Endothelial cell of umbilical vein (primary cell): ENCODE measurements at regions not wholly inside any gene's neighbourhood (a gene's known extent, or its start where the extent isn't known, plus 50 kb on each side); places are given as distances from the start of the nearest gene placed in this dataset.

Experiments used
- BruUV-seq: library from RNA; stranded (reverse); fragments of 400-500 nt; replicated peaks from 2 replicates; lab custom pipeline; 2021; lab: Mats Ljungman, UMichigan
- CTCF ChIA-PET: fragments of 300-600, 350-600 bp; sonication (Branson Sonifier 250); formaldehyde crosslinking; loops from one replicate; lab custom pipeline; 2021; ENCODE audit warnings: antibody characterized with exemption, inconsistent platforms; lab: Charles Lee
- POLR2A ChIA-PET: fragments of 300-600, 350-600 bp; sonication (Branson Sonifier 250); formaldehyde crosslinking; loops from one replicate; lab custom pipeline; 2021; ENCODE audit warnings: antibody characterized with exemption, inconsistent platforms; lab: Charles Lee
- DNase-seq: peaks from one replicate; pipeline ENCODE4 v3.0.0-alpha.2; 2011; ENCODE audit warnings: low read depth, low spot score
- FAIRE-seq: peaks from 2 replicates; lab custom pipeline; 2011; peaks lifted over from hg19 to GRCh38; lab: Jason Lieb, UNC
- H2AFZ ChIP-seq: 2 replicates; pipeline ENCODE4 v1.6.0; 2012; ENCODE audit warnings: low read depth, low read length, control low read depth, inconsistent platforms
- H3K27ac ChIP-seq: 2 replicates; pipeline ENCODE4 v1.5.1; 2011; ENCODE audit warnings: low read depth, mild to moderate bottlenecking, control low read depth, low read length, moderate library complexity; ENCODE audit not compliant: insufficient read depth
- H3K27me3 ChIP-seq, 2 experiments: 2 replicates each; pipeline versions ENCODE4 v1.6.0 to v1.6.1; 2011; ENCODE audit warnings: low read length in 2 of 2, mixed read lengths in 1 of 2; ENCODE audit not compliant: control insufficient read depth in 2 of 2, insufficient read depth in 2 of 2
- H3K36me3 ChIP-seq, 2 experiments: 2 replicates in 1 of 2; 3 replicates in 1 of 2; pipeline ENCODE4 v1.5.1; 2011; ENCODE audit warnings: low read length in 2 of 2, mild to moderate bottlenecking in 1 of 2, moderate library complexity in 1 of 2; ENCODE audit not compliant: control insufficient read depth in 2 of 2, insufficient read depth in 2 of 2; ENCODE audit errors: extremely low read depth in 1 of 2
- H3K4me1 ChIP-seq: 3 replicates; pipeline ENCODE4 v1.5.1; 2011; ENCODE audit warnings: mild to moderate bottlenecking, low read length; ENCODE audit not compliant: control insufficient read depth, insufficient read depth; ENCODE audit errors: extremely low read depth
- H3K4me2 ChIP-seq: 2 replicates; pipeline ENCODE4 v1.6.1; 2011; ENCODE audit warnings: low read length, control low read depth, mixed read lengths; ENCODE audit not compliant: insufficient read depth
- H3K4me3 ChIP-seq, 3 experiments: fragments of 200-600 bp in 1 of 3; sonication (generic), shearing (Covaris generic) in 1 of 3; replicated peaks in 1 of 3; 2 replicates each; pipeline ENCODE4 v1.5.1; 2011 to 2016; ENCODE audit warnings: control low read depth in 3 of 3, low read length in 3 of 3, mild to moderate bottlenecking in 2 of 3, inconsistent platforms in 1 of 3, low read depth in 1 of 3, moderate library complexity in 1 of 3; ENCODE audit not compliant: insufficient read depth in 1 of 3
- H3K79me2 ChIP-seq: 2 replicates; pipeline ENCODE4 v1.6.0; 2012; ENCODE audit warnings: low read length, inconsistent platforms; ENCODE audit not compliant: control insufficient read depth, insufficient read depth
- H3K9ac ChIP-seq: replicated peaks from 2 replicates; pipeline ENCODE3; 2011; ENCODE audit warnings: low read length, control low read depth; ENCODE audit not compliant: insufficient read depth; ENCODE audit errors: extremely low read depth
- H3K9me1 ChIP-seq: replicated peaks from 3 replicates; pipeline ENCODE4 v1.6.0; 2011; ENCODE audit warnings: mild to moderate bottlenecking, low read length; ENCODE audit not compliant: control insufficient read depth, insufficient read depth; ENCODE audit errors: extremely low read depth
- H3K9me3 ChIP-seq: replicated peaks from 2 replicates; pipeline ENCODE4 v1.5.1; 2012; ENCODE audit warnings: low read length, inconsistent platforms; ENCODE audit not compliant: control insufficient read depth, insufficient read depth
- H4K20me1 ChIP-seq: replicated peaks from 2 replicates; pipeline ENCODE3; 2011; ENCODE audit warnings: mild to moderate bottlenecking, low read length; ENCODE audit not compliant: control insufficient read depth, insufficient read depth; ENCODE audit errors: extremely low read depth
- EZH2 ChIP-seq: IDR thresholded peaks from 2 replicates; pipeline ENCODE4 v1.6.1; 2012; ENCODE audit warnings: borderline replicate concordance, low read depth, mild to moderate bottlenecking, moderate library complexity, low read length, inconsistent platforms; ENCODE audit not compliant: severe bottlenecking
- GATA2 ChIP-seq: IDR thresholded peaks from 2 replicates; pipeline ENCODE4 v1.7.0; 2011; ENCODE audit warnings: low read depth, mild to moderate bottlenecking, moderate library complexity, mixed read lengths, low read length; ENCODE audit not compliant: insufficient read length, insufficient read depth
- JUN ChIP-seq: IDR thresholded peaks from 2 replicates; pipeline ENCODE4 v1.6.1; 2011; ENCODE audit warnings: borderline replicate concordance, low read depth; ENCODE audit not compliant: insufficient read length, insufficient read depth
- MYC ChIP-seq: IDR thresholded peaks from one replicate; pipeline ENCODE4 v1.6.1; 2011; ENCODE audit warnings: mild to moderate bottlenecking, low read depth, low read length
- POLR2AphosphoS5 ChIP-seq: IDR thresholded peaks from 2 replicates; pipeline ENCODE4 v1.6.1; 2012; ENCODE audit warnings: low read depth, mild to moderate bottlenecking, control low read depth, low read length, moderate library complexity; ENCODE audit not compliant: insufficient read depth
- dilution Hi-C: fragments of 300-500 bp; cut with MboI; formaldehyde crosslinking; loops from one replicate; pipeline ENCODE4 v1.15.0; 2019; ENCODE audit warnings: low sequenced_read_pairs; ENCODE audit not compliant: extremely low pct_ligation_motif_present
- intact Hi-C: fragments of 100-400 bp; cut with micrococcal nuclease; formaldehyde crosslinking; loops from one replicate; pipeline ENCODE4 v1.10.0; 2022
- TF ChIP-seq, protein P1 (sequence below), 2 donors: IDR thresholded peaks; 1 replicate in 1 of 2; 2 replicates in 1 of 2; pipeline ENCODE4 v1.5.1; 2011; ENCODE audit warnings: low read length in 2 of 2, mild to moderate bottlenecking in 2 of 2, moderate library complexity in 2 of 2, control low read depth in 1 of 2, inconsistent platforms in 1 of 2, low read depth in 1 of 2; ENCODE audit not compliant: insufficient read depth in 1 of 2; ENCODE audit errors: extremely low read depth in 1 of 2

DNA sequence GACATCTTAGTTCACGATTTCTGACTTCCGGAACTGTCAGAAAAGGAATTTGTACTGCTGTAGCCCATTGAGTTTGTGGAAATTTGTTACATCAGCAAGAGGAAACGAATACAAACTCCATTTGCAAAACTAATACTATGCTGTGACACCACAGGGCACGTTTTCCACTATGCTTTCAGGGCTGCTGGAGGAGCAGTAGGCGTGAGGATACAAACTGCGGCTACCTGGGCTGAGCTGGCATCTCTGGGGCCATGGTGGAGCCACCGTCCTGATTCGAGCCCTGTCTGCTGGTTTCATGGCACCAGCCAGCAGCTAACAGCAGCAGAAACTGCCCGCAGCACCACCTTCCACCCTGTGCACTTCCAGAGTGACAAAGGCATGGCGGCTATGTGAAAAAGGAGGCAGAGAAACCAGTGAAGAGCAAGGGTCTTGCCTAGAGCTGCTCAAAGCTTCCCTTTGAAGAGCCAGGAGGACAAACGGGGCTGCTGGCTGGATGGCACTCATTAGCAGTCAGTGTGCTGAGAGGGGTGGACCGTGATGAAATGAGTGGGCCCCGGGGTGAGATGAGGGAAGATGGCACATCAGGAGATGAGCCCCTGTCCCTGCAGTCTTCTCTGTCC, 58.9 kb upstream of the STX16 start:
- no peak overlapping the region for H2AFZ ChIP-seq
- no peak overlapping the region for H3K4me2 ChIP-seq
- no TSS peak for BruUV-seq
- H4K20me1 ChIP-seq: no peaks in the 10 kb centered on the region
- no peaks in the 10 kb centered on the region for H3K9me1 ChIP-seq
- dilution Hi-C loops: no loop called here
- H3K36me3 ChIP-seq: no peaks in the 10 kb centered on the region
- ChIA-PET POLR2A (no interaction called here), CTCF (interaction anchor here (0.6 to 1.3 kb wide), 2 partner anchors 28 to 433 kb away, joined by 3 to 5 read pairs; no protein-coding TSS in a partner anchor)
- no peak overlapping the region for H3K4me3 ChIP-seq
- H3K27ac ChIP-seq: no peak overlapping the region
- no peaks in the 10 kb centered on the region for H3K4me1 ChIP-seq
- H3K79me2 ChIP-seq: no peaks in the 10 kb centered on the region
- no peak overlapping the region for H3K9ac ChIP-seq
- no peak for DNase-seq
- H3K9me3 ChIP-seq: no peaks in the 10 kb centered on the region
- intact Hi-C loops: no loop called here
- peaks cover 14 to 20% of the 10 kb centered on the region in 2 experiments for H3K27me3 ChIP-seq
- TF ChIP-seq POLR2AphosphoS5 (no peak), EZH2 (no peak), MYC (no peak), JUN (no peak), GATA2 (no peak)
- TF ChIP-seq, protein P1, sequence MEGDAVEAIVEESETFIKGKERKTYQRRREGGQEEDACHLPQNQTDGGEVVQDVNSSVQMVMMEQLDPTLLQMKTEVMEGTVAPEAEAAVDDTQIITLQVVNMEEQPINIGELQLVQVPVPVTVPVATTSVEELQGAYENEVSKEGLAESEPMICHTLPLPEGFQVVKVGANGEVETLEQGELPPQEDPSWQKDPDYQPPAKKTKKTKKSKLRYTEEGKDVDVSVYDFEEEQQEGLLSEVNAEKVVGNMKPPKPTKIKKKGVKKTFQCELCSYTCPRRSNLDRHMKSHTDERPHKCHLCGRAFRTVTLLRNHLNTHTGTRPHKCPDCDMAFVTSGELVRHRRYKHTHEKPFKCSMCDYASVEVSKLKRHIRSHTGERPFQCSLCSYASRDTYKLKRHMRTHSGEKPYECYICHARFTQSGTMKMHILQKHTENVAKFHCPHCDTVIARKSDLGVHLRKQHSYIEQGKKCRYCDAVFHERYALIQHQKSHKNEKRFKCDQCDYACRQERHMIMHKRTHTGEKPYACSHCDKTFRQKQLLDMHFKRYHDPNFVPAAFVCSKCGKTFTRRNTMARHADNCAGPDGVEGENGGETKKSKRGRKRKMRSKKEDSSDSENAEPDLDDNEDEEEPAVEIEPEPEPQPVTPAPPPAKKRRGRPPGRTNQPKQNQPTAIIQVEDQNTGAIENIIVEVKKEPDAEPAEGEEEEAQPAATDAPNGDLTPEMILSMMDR (IDR thresholded peaks at IDR 0.05; ENCODE audit: extremely low read depth in 1 of 2, insufficient read depth in 1 of 2, low read depth in 1 of 2, low read length in 2 of 2): no peak
- FAIRE-seq: no peak
